ENCODE measurements at regions not wholly inside any gene's neighbourhood (a gene's known extent, or its start where the extent isn't known, plus 50 kb on each side); places are given as distances from the start of the nearest gene placed in this dataset.

DNA sequence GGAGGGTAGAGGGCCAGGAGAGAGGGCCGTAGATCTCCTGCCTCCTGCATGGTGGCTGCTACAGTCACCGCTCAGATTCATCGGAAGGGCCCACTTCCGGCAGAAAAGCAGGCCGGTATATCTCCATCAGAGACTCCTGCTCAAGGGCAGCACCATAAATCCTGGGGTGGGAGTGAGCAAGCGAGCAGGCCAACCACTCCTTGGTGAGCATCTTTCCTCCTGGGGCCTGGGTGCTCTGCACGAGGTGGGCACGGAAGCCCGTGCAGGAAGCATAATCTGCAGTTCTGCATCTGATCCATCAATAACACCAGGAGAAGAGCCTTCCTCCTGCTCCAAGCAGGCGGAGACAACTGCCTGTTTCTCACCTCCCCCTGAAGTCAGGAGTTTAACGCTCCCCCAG lies 57.4 kb upstream of the TMEM132E start:
- DNase-seq (no peak), ATAC-seq (ENCODE audit: insufficient read depth, low FRiP score) (no peak)
- H3K27ac ChIP-seq (ENCODE audit: low read depth in 1 of 2, low read length in 1 of 2), result no peak overlapping the region
- H3K4me1 ChIP-seq (ENCODE audit: control insufficient read depth in 5 of 5, insufficient read depth in 5 of 5, low read length in 5 of 5), result no peaks in the 10 kb centered on the region
- peaks cover 0 to 18% (median 5%) of the 10 kb centered on the region in 3 donors for H3K27me3 ChIP-seq (ENCODE audit: control insufficient read depth in 3 of 3, insufficient read depth in 3 of 3, low read length in 2 of 3)
- no peak overlapping the region for H3K9ac ChIP-seq (ENCODE audit: insufficient read depth in 1 of 2, low read length in 2 of 2)
- H3K36me3 ChIP-seq (ENCODE audit: control insufficient read depth in 4 of 4, insufficient read depth in 4 of 4, low read length in 4 of 4), result no peaks in the 10 kb centered on the region
- 65 to 74% methylated on average over 11 of the region's 11 CpGs for WGBS, 2 donors
- H3K4me3 ChIP-seq, result no peak overlapping the region
- no peaks in the 10 kb centered on the region for H3K9me3 ChIP-seq (ENCODE audit: control insufficient read depth in 4 of 4, insufficient read depth in 3 of 4, low read length in 3 of 4)
- TF ChIP-seq, protein P1, sequence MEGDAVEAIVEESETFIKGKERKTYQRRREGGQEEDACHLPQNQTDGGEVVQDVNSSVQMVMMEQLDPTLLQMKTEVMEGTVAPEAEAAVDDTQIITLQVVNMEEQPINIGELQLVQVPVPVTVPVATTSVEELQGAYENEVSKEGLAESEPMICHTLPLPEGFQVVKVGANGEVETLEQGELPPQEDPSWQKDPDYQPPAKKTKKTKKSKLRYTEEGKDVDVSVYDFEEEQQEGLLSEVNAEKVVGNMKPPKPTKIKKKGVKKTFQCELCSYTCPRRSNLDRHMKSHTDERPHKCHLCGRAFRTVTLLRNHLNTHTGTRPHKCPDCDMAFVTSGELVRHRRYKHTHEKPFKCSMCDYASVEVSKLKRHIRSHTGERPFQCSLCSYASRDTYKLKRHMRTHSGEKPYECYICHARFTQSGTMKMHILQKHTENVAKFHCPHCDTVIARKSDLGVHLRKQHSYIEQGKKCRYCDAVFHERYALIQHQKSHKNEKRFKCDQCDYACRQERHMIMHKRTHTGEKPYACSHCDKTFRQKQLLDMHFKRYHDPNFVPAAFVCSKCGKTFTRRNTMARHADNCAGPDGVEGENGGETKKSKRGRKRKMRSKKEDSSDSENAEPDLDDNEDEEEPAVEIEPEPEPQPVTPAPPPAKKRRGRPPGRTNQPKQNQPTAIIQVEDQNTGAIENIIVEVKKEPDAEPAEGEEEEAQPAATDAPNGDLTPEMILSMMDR (IDR thresholded peaks at IDR 0.05; ENCODE audit: control extremely low read depth, extremely low read depth), result no peak

DNA sequence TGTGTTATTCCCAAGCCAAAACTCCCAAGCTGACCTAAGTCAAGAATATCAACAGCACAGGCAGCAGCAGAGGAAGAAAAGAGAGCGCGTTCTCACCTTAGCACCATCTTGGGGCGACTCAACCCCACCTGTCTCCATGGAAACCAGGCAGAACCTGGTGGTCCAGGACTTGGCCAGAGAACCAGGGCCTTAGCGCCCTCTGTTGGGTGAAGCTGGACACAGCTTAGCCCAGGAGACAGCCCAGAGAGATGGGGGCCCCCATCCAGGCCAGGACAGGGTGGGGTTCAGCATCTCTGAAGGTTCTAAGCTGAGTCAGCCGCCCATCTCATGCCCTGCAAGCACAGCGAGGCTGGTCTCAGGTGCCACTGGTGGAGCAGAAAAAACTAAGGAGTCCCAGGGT lies 60.1 kb upstream of the TMEM132E start:
- Histone ChIP-seq H3K4me3 (no peak overlapping the region), H3K9me3 (ENCODE audit: control insufficient read depth in 4 of 4, insufficient read depth in 3 of 4, low read length in 3 of 4) (no peaks in the 10 kb centered on the region), H3K36me3 (ENCODE audit: control insufficient read depth in 4 of 4, insufficient read depth in 4 of 4, low read length in 4 of 4) (no peaks in the 10 kb centered on the region), H3K9ac (ENCODE audit: insufficient read depth in 1 of 2, low read length in 2 of 2) (no peak overlapping the region), H3K27ac (ENCODE audit: low read depth in 1 of 2, low read length in 1 of 2) (no peak overlapping the region), H3K27me3 (ENCODE audit: control insufficient read depth in 3 of 3, insufficient read depth in 3 of 3, low read length in 2 of 3) (peaks cover 0 to 10% (median 5%) of the 10 kb centered on the region in 3 donors), H3K4me1 (ENCODE audit: control insufficient read depth in 5 of 5, insufficient read depth in 5 of 5, low read length in 5 of 5) (no peaks in the 10 kb centered on the region)
- ATAC-seq (ENCODE audit: insufficient read depth, low FRiP score), result no peak
- DNase-seq, result no peak
- TF ChIP-seq, protein P1 (IDR thresholded peaks at IDR 0.05; ENCODE audit: control extremely low read depth, extremely low read depth), result no peak
- 23 to 27% methylated on average over 6 of the region's 6 CpGs for WGBS, 2 donors

DNA sequence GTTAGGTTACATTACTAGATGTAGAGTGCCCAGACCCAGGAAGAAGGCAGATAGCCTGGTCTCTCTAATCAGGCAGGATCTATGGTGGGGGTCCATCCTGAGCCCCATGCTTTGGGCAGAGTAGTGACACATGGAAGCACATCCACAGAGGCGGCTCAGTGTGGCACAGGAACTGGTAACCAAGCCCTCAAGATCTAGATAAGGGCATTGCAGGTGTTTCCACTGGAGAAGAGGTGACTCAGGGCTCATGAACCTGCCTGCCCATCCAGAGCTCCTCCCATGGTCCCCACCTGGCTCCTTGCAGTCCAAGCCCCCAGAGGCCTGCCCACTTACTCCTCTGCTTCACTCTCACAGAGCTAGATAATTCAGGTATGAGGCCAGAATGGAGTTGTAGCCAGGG lies 62.0 kb upstream of the TMEM132E start:
- no peaks in the 10 kb centered on the region for H3K36me3 ChIP-seq (ENCODE audit: control insufficient read depth in 4 of 4, insufficient read depth in 4 of 4, low read length in 4 of 4)
- peaks cover 2 to 5% (median 2%) of the 10 kb centered on the region in 3 donors for H3K27me3 ChIP-seq (ENCODE audit: control insufficient read depth in 3 of 3, insufficient read depth in 3 of 3, low read length in 2 of 3)
- 46 to 85% methylated on average over 1 of the region's 1 CpG for WGBS, 2 donors
- TF ChIP-seq, protein P1 (IDR thresholded peaks at IDR 0.05; ENCODE audit: control extremely low read depth, extremely low read depth), result no peak
- DNase-seq, result no peak
- no peak overlapping the region for H3K4me3 ChIP-seq
- no peaks in the 10 kb centered on the region for H3K9me3 ChIP-seq (ENCODE audit: control insufficient read depth in 4 of 4, insufficient read depth in 3 of 4, low read length in 3 of 4)
- no peaks in the 10 kb centered on the region for H3K4me1 ChIP-seq (ENCODE audit: control insufficient read depth in 5 of 5, insufficient read depth in 5 of 5, low read length in 5 of 5)
- H3K9ac ChIP-seq (ENCODE audit: insufficient read depth in 1 of 2, low read length in 2 of 2), result no peak overlapping the region
- ATAC-seq (ENCODE audit: insufficient read depth, low FRiP score), result no peak
- H3K27ac ChIP-seq (ENCODE audit: low read depth in 1 of 2, low read length in 1 of 2), result no peak overlapping the region

DNA sequence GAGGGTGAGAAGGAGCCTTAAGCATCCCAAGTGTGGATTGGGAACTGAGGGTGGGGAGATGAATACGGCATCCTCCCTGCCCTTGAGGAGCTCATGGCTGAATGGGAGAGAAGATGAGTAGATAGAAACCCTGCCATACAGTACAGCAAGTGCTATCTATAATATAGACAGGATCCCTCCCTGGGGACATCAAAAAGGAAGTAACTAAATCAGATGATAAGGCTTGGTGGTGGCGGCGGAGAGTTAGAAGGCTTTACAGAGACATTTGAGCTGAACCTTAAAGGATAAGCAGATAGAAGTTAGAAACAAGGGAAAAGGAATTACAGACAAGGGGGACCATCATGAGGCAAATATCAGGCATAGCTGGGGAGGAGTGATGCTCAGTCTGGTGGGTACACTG lies 67.5 kb upstream of the TMEM132E start:
- WGBS, 2 donors, result 59 to 65% methylated on average over 3 of the region's 3 CpGs
- peaks cover 0 to 6% (median 2%) of the 10 kb centered on the region in 3 donors for H3K27me3 ChIP-seq (ENCODE audit: control insufficient read depth in 3 of 3, insufficient read depth in 3 of 3, low read length in 2 of 3)
- TF ChIP-seq, protein P1 (IDR thresholded peaks at IDR 0.05; ENCODE audit: control extremely low read depth, extremely low read depth), result no peak
- no peaks in the 10 kb centered on the region for H3K36me3 ChIP-seq (ENCODE audit: control insufficient read depth in 4 of 4, insufficient read depth in 4 of 4, low read length in 4 of 4)
- peaks cover 0 to 2% (median 0%) of the 10 kb centered on the region in 4 donors for H3K9me3 ChIP-seq (ENCODE audit: control insufficient read depth in 4 of 4, insufficient read depth in 3 of 4, low read length in 3 of 4)
- no peak for DNase-seq
- H3K27ac ChIP-seq (ENCODE audit: low read depth in 1 of 2, low read length in 1 of 2), result no peak overlapping the region
- no peaks in the 10 kb centered on the region for H3K4me1 ChIP-seq (ENCODE audit: control insufficient read depth in 5 of 5, insufficient read depth in 5 of 5, low read length in 5 of 5)
- no peak for ATAC-seq (ENCODE audit: insufficient read depth, low FRiP score)
- no peak overlapping the region for H3K4me3 ChIP-seq
- no peak overlapping the region for H3K9ac ChIP-seq (ENCODE audit: insufficient read depth in 1 of 2, low read length in 2 of 2)

Measured in lung (tissue), 11 donors.